Glutamatergic neuron (in vitro differentiated cells): ENCODE measurements at regions not wholly inside any gene's neighbourhood (a gene's known extent, or its start where the extent isn't known, plus 50 kb on each side); places are given as distances from the start of the nearest gene placed in this dataset.
"Not testable (repeated sequence)": the region's sequence is repeated elsewhere in the genome, so short reads cannot be mapped to it uniquely, and the experiment has no call there.

ENCODE experiments used
- DNase-seq: peaks from one replicate; pipeline ENCODE4 v3.0.0; 2022
- H3K27ac Mint-ChIP-seq: one replicate; pipeline ENCODE4 v1.8.0; 2020; ENCODE audit warnings: mild to moderate bottlenecking, mixed read lengths, inconsistent platforms; ENCODE audit not compliant: unreplicated experiment
- H3K27me3 Mint-ChIP-seq: one replicate; pipeline ENCODE4 v1.8.0; 2020; ENCODE audit warnings: mild to moderate bottlenecking, moderate library complexity, mixed read lengths, inconsistent platforms; ENCODE audit not compliant: unreplicated experiment
- H3K36me3 Mint-ChIP-seq: one replicate; pipeline ENCODE4 v1.8.0; 2020; ENCODE audit warnings: mild to moderate bottlenecking, mixed read lengths, inconsistent platforms; ENCODE audit not compliant: unreplicated experiment
- H3K4me1 Mint-ChIP-seq: one replicate; pipeline ENCODE4 v1.8.0; 2020; ENCODE audit warnings: mild to moderate bottlenecking, low read depth, mixed read lengths, inconsistent platforms; ENCODE audit not compliant: unreplicated experiment
- H3K4me3 Mint-ChIP-seq: one replicate; pipeline ENCODE4 v1.8.0; 2020; ENCODE audit warnings: mild to moderate bottlenecking, mixed read lengths, inconsistent platforms; ENCODE audit not compliant: unreplicated experiment
- H3K9me3 Mint-ChIP-seq: one replicate; pipeline ENCODE4 v1.8.0; 2020; ENCODE audit warnings: mild to moderate bottlenecking, moderate library complexity, mixed read lengths, inconsistent platforms; ENCODE audit not compliant: unreplicated experiment
- CTCF ChIP-seq: fragments of 200-600 bp; sonication (generic); IDR thresholded peaks from one replicate; pipeline ENCODE4 v1.5.0; 2021; ENCODE audit not compliant: partially characterized antibody, unreplicated experiment

DNA sequence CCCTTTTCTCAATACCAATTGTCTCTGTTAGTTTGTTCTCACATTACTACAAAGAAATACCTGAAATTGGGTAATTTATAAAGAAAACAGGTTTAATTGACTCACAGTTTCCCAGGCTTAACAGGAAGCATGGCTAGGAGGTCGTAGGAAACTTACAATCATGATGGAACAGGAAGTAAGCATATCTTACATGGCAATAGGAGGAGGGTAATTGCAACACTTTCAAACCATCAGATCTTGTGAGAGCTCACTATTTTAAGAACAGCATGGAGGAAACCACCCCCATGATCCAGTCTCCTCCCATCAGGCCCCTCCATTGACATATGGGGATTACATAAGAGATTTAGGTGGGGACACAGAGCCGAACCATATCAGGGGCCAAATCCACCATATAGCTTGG lies 1210.1 kb upstream of the SPRY2 start:
- no peak for TF ChIP-seq CTCF
- H3K36me3 Mint-ChIP-seq = no peaks in the 10 kb centered on the region
- H3K4me3 Mint-ChIP-seq = no peak overlapping the region
- H3K9me3 Mint-ChIP-seq = peaks cover 2% of the 10 kb centered on the region
- no peak overlapping the region for H3K27ac Mint-ChIP-seq
- no peak for DNase-seq
- H3K4me1 Mint-ChIP-seq = no peaks in the 10 kb centered on the region
- no peaks in the 10 kb centered on the region for H3K27me3 Mint-ChIP-seq

DNA sequence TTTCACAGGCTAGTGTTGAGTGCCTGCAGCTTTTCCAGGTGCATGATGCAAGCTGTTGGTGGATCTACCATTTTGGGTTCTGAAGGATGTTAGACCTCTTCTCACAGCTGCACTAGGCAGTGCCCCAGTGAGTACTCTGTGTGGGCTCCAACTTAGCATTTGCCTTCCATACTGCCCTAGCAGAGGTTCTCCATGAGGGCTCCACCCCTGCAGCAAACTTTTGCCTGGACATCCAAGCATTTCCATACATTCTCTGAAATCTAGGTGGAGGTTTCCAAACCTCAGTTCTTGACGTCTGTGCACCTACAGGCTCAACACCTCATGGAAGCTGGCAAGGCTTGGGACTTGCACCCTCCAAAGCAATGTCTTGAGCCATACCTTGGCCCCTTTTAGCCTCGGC lies 1205.4 kb upstream of the SPRY2 start:
- not testable (repeated sequence) for DNase-seq, H3K4me1 Mint-ChIP-seq, H3K27ac Mint-ChIP-seq, H3K36me3 Mint-ChIP-seq, H3K9me3 Mint-ChIP-seq, H3K4me3 Mint-ChIP-seq, H3K27me3 Mint-ChIP-seq

GRCh38 chr13:81540777-81541176 lies 1199.9 kb upstream of the SPRY2 start:
- TF ChIP-seq CTCF = peak; percentile 71
- Mint-ChIP-seq H3K4me3 (no peak overlapping the region), H3K27me3 (no peaks in the 10 kb centered on the region), H3K27ac (no peak overlapping the region), H3K36me3 (no peaks in the 10 kb centered on the region), H3K9me3 (no peaks in the 10 kb centered on the region), H3K4me1 (no peaks in the 10 kb centered on the region)
- no peak for DNase-seq

DNA sequence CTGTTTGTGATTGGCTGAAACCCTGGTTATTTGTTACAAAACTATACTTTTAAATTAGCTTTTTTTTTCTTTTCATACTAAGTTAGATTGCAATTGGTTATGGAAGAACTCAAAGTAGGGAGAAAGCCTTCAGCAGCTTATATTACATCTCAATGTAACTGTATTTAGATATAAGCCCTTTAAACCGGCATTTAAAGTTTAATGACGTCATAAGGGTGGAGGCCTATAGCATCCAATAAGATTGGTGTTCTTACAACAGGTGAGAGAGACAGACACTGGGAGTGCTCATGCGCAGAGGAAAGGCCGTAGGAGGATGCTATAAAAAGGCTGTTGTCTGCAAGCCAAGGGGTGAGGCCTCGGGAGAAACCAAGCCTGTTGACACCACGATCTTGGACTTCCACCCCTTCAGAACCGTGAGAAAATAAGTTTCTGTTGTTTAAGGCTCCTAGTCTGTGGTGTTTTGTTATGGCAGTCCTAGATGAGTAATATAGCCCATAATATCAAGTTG lies 1198.8 kb upstream of the SPRY2 start:
- H3K4me1 Mint-ChIP-seq = no peaks in the 10 kb centered on the region
- no peak overlapping the region for H3K4me3 Mint-ChIP-seq
- H3K36me3 Mint-ChIP-seq = no peaks in the 10 kb centered on the region
- H3K27me3 Mint-ChIP-seq = no peaks in the 10 kb centered on the region
- H3K27ac Mint-ChIP-seq = no peak overlapping the region
- no peaks in the 10 kb centered on the region for H3K9me3 Mint-ChIP-seq
- DNase-seq = no peak
- no peak for TF ChIP-seq CTCF

GRCh38 chr13:81498969-81499368 lies 1158.0 kb upstream of the SPRY2 start:
- Mint-ChIP-seq H3K36me3 (no peaks in the 10 kb centered on the region), H3K27me3 (no peaks in the 10 kb centered on the region), H3K4me3 (no peak overlapping the region), H3K4me1 (peaks cover 4% of the 10 kb centered on the region), H3K9me3 (no peaks in the 10 kb centered on the region), H3K27ac (no peak overlapping the region)
- DNase-seq = no peak
- no peak for TF ChIP-seq CTCF

GRCh38 chr13:81493144-81493543 lies 1152.2 kb upstream of the SPRY2 start:
- H3K36me3 Mint-ChIP-seq = no peaks in the 10 kb centered on the region
- DNase-seq = no peak
- peaks cover 3% of the 10 kb centered on the region for H3K9me3 Mint-ChIP-seq
- TF ChIP-seq CTCF = no peak
- H3K27ac Mint-ChIP-seq = peak overlapping the region; percentile 77
- no peaks in the 10 kb centered on the region for H3K27me3 Mint-ChIP-seq
- H3K4me3 Mint-ChIP-seq = peak overlapping the region; percentile 8
- peaks cover 12% of the 10 kb centered on the region for H3K4me1 Mint-ChIP-seq
